ENCODE measurements at regions not wholly inside any gene's neighbourhood (a gene's known extent, or its start where the extent isn't known, plus 50 kb on each side); places are given as distances from the start of the nearest gene placed in this dataset.
A peak's percentile ranks its signal among the peaks of the same experiment; 100 is the strongest.

DNA sequence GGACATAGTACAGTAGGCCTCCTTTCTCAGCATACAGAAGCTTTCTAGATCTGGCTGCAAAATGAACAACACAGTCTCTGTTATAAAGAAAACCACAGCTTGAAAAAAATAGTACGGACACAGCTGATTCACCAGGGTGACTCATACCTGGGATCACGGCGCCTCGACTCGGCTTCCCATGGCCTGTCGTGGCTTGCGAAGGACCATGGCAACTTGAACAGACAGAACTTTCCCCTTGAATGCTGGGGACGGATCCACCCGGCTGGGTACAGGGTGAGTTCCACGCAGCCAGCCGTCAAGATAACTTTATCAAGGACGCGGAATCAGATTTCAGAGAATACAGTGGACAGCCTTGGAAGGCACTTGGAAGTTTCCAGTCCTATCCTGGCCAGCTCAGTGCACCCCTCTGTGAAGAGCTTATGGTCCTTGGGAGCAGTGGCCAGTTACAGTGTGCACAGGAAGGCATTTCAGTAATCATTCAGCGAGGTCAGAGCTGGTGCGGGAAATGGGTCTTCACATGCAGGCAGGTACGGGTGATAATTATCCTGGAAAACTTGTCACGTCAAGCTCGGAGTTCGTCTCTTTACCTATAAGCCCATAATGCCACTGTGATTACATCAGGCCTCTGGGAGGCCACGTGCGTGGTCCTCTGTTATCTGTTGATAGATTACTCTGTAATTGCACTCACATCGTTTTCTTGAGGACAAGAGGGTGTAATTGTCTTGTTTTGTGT, 57.9 kb upstream of the MAF start:
- no peak for DNase-seq (ENCODE audit: low spot score)

DNA sequence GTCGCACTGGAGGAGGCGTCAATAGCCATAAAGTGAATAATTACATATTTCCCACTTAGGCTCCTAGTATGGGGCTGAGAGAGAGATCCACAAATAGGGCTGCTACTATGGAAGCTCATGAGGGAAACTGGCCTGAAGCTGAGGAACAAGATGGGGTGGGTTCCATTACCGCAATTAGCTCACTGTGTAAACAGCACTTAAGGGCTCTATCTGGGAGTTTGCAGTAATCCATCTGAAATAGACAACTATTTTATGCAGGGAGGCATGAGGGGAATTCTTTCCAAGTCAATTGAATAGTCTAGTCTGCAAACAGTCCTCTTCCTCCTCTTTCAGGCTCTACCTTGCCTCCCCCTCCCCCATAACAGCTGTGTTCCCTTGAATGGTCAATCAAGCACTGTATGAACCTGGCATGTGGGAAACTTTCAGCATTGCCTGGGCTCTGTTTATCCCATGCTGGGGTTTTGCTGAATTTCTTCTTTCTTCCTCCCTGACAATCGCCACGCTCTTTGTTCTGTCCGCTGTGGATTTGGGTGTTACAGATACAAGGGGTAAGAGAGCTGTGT, 56.1 kb upstream of the MAF start:
- DNase-seq (ENCODE audit: low spot score) = no peak

DNA sequence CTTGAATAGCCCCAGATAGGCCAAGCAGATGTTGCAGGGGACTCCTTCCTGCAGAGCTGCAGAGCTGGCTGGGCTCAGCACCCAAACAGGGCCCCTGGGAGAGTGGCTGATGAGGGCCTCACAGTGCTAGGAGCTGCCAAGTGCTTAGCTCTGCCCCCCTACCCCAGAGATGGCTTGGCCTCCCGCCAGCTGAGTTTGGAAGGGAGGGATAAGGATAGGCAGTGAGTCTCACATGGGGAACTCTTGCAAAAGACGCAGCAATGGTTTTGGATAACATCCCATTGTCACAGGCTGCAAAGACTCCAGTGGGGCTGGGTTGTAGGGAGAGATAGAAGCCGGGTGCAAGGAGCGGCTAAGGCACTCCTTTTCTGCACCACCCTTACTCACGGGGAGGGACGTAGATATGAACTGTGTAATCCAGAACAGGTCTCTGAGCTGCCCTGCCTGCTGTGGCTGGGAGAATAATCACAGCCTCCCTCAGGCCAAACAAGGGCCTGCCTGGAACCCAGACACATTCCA, 52.9 kb upstream of the MAF start:
- no peak for DNase-seq (ENCODE audit: low spot score)

DNA sequence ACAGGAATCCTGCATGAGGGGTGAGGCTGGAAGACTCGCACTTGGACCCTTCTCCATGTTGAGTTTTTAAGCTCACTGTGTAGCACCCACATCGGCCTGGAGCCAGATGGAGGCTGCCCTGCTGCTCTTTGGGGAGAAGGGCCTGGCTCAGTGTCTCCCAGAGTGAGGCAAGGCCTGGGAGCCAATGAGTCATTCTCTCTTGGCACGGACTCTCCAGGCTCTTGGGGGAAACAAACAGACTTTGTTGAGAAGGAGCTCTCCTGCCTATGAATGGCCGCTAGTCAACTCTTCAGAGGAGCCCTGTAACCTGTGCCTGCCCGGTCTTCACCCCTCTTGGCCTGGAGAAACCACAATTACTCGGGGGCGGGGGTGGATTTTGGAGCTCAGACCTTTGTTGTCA, 50.8 kb upstream of the MAF start:
- DNase-seq (ENCODE audit: low spot score) = peak; percentile 81
